ENCODE measurements at regions not wholly inside any gene's neighbourhood (a gene's known extent, or its start where the extent isn't known, plus 50 kb on each side); places are given as distances from the start of the nearest gene placed in this dataset.
A peak's percentile ranks its signal among the peaks of the same experiment; 100 is the strongest.

DNA sequence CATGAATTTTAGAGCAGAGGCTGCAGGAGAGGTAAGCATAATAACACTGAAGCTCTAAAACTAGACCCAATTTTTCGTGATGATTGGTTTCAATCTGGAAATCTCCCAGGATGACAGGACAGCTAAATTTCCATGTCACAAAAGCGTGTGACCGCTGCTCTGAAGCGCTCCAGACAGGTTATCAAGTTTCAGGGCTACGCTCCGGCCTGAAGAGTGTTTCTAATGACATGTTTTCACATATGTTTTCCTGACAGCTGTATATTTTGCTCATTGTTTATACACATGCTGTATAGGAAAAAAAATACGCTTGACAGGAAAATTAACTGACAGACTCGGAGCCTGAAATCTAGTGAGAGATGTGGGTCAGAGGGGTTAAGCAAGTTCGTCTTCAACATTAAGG lies 219.8 kb upstream of the BMPER start:
- H3K27me3 ChIP-seq (ENCODE audit: low read depth): no peaks in the 10 kb centered on the region
- no peak for ATAC-seq
- H3K9me3 ChIP-seq: no peaks in the 10 kb centered on the region
- TF ChIP-seq CTCF (IDR thresholded peaks at IDR 0.05): no peak
- no peaks in the 10 kb centered on the region for H3K4me1 ChIP-seq
- no peak for DNase-seq
- no peak overlapping the region for H3K4me3 ChIP-seq
- intact Hi-C loops (cut with DNase I): no loop called here
- no peak overlapping the region for H3K27ac ChIP-seq
- no peaks in the 10 kb centered on the region for H3K36me3 ChIP-seq

DNA sequence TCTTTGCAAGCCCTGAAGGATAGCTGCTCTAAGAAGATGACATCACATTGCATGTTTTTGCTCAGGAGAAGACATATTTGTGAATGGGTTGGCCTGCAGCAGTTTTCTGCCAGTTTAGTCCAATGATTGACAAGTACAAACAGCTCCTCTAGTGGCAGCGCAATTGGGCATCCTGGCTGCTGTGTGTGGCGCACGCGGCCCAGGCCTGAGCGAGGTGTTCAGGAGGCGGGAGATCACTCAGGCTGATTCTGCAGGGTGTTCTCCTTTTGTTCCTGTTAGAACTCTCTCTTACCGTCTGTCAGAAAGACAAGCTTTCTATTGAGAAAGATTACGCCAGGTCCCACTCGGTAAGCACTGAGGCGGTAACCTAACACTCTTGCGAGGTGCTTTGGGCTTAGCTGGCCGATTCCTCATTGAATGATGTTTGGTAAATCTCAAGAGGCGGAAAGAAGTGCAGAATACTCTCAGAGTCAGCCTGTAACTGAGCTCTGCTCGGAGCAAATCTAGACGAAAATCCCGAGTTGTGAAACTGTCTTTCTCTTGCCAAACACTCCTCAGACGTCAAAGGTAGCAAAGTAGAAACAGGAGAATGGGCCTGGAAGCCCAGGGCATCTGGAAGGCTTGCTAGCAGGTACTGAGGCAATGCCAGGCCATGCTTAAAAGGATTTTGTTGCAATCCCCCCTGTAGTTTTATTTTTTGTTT lies 219.2 kb upstream of the BMPER start:
- peak; percentile 10 for TF ChIP-seq CTCF (IDR thresholded peaks at IDR 0.05)
- ATAC-seq: peak; percentile 80 to 88

GRCh38 chr7:33687625-33688024 lies 217.7 kb upstream of the BMPER start:
- no peaks in the 10 kb centered on the region for H3K36me3 ChIP-seq
- ATAC-seq: peak; percentile 43 to 78
- H3K4me1 ChIP-seq: no peaks in the 10 kb centered on the region
- no peak overlapping the region for H3K4me3 ChIP-seq
- no peak for TF ChIP-seq CTCF (IDR thresholded peaks at IDR 0.05)
- intact Hi-C loops (cut with DNase I): no loop called here
- DNase-seq: no peak
- no peaks in the 10 kb centered on the region for H3K9me3 ChIP-seq
- H3K27ac ChIP-seq: no peak overlapping the region
- no peaks in the 10 kb centered on the region for H3K27me3 ChIP-seq (ENCODE audit: low read depth)

More for the DNA sequence above, 219.2 kb upstream of the BMPER start:
- Histone ChIP-seq H3K4me3 (no peak overlapping the region), H3K4me1 (no peaks in the 10 kb centered on the region), H3K9me3 (no peaks in the 10 kb centered on the region), H3K36me3 (no peaks in the 10 kb centered on the region), H3K27ac (peak overlapping the region; percentile 39), H3K27me3 (ENCODE audit: low read depth) (no peaks in the 10 kb centered on the region)
- peak; percentile 53 for DNase-seq
- intact Hi-C loops (cut with DNase I): no loop called here

GRCh38 chr7:33691180-33691579 lies 214.2 kb upstream of the BMPER start:
- no peak for TF ChIP-seq CTCF (IDR thresholded peaks at IDR 0.05)
- ATAC-seq: no peak
- DNase-seq: no peak
- no peaks in the 10 kb centered on the region for H3K4me1 ChIP-seq
- intact Hi-C loops (cut with DNase I): no loop called here
- H3K36me3 ChIP-seq: no peaks in the 10 kb centered on the region
- H3K4me3 ChIP-seq: no peak overlapping the region
- H3K9me3 ChIP-seq: no peaks in the 10 kb centered on the region
- H3K27ac ChIP-seq: no peak overlapping the region
- H3K27me3 ChIP-seq (ENCODE audit: low read depth): no peaks in the 10 kb centered on the region

- intact Hi-C loops (cut with DNase I): no loop called here
- TF ChIP-seq CTCF (IDR thresholded peaks at IDR 0.05): no peak
Measured at GRCh38 chr7:33692956-33693355, 212.4 kb upstream of the BMPER start.

More at GRCh38 chr7:33692956-33693355, 212.4 kb upstream of the BMPER start:
- H3K9me3 ChIP-seq: no peaks in the 10 kb centered on the region
- ATAC-seq: no peak
- H3K4me3 ChIP-seq: no peak overlapping the region
- DNase-seq: no peak
- H3K27me3 ChIP-seq (ENCODE audit: low read depth): no peaks in the 10 kb centered on the region
- H3K36me3 ChIP-seq: no peaks in the 10 kb centered on the region
- no peak overlapping the region for H3K27ac ChIP-seq
- no peaks in the 10 kb centered on the region for H3K4me1 ChIP-seq
